ENCODE measurements at regions not wholly inside any gene's neighbourhood (a gene's known extent, or its start where the extent isn't known, plus 50 kb on each side); places are given as distances from the start of the nearest gene placed in this dataset.
"Not testable (repeated sequence)": the region's sequence is repeated elsewhere in the genome, so short reads cannot be mapped to it uniquely, and the experiment has no call there.

GRCh38 chr4:181757910-181758660 lies 485.1 kb upstream of the TENM3 start:
- peak; percentile 9 for DNase-seq

- DNase-seq, result no peak
Measured at GRCh38 chr4:181760560-181760959, 482.6 kb upstream of the TENM3 start.

DNA sequence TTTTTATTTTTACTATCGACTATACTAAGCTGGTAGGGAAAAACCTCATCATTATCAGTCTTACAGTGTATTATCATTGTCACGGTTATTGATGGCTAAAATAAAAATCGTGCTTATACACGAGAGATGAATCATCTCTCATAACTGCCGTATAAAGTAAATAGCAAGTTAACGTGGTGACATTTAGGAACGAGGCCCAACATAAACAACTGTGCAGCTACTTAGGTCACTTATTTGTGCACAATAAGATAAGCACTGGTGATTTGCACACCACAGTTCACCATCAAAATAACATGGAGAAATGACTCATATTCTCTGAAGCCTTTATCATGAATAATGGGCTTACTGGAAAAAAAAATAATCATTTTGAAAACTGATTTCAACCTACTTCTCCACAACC lies 482.0 kb upstream of the TENM3 start:
- no peak for DNase-seq

DNA sequence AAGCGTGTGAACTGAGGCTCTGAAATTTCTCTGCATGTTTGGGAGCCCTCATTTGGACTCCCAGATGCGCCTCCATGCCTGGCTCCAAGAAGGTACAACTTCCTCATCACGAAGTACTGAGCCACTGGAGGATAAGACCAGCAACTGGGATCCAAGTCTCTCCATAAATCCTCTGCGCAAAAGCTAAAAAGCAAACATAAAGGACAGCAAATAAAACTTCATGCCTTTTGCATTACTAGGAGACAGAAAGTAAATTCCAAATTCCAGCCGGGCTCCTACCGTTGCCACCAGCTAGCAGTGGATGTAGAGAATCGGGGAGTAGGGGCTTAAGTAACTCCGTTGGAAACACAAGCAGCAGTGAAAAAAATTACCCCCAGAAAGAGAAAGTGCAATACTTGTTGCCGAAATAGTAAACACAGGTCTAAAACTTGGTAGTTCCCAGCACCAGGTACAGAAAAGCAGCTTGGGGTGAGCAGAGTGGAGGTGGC lies 477.1 kb upstream of the TENM3 start:
- no peak for DNase-seq

GRCh38 chr4:181770971-181771370 lies 472.2 kb upstream of the TENM3 start:
- DNase-seq, result no peak

DNA sequence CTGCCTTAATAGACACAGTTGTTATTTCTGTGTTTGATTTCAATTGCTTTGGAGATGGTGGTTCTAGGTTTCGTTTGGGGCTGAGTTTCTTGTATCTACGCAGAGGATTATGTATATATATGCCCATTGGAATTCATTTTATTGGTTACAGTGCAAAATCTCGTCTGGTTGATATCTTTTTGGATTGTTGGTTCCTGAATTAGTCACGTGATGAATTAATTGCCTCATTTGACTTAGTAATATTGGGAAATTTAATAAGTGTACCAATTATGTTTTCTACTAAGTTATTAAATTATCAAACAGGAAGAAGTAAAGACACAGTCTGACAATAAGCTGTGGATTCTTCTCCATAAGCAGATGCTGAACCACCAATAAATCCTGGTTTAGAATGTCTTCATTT lies 467.9 kb upstream of the TENM3 start:
- no peak for DNase-seq

- no peak for DNase-seq
Measured at GRCh38 chr4:181776264-181777054, 466.7 kb upstream of the TENM3 start.

DNA sequence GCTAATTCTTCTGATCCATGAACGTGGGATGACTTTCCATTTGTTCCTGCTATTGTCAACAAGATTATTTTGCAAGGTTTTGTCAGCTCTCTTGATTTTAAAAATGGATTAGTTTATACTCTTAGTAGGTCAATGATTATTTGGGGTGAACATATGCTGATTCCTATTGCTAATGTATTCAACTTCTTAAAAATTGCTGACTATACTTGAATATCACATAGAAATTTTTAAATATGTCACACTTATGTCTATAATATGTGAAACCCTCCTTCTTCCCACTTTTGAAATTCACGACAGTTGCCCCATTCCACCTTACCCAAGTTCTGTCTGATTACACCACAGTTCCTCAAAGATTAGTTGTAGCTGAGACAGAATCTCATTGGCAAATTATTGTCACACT lies 465.7 kb upstream of the TENM3 start:
- DNase-seq, result no peak

GRCh38 chr4:181784881-181785280 lies 458.3 kb upstream of the TENM3 start:
- DNase-seq, result no peak

DNA sequence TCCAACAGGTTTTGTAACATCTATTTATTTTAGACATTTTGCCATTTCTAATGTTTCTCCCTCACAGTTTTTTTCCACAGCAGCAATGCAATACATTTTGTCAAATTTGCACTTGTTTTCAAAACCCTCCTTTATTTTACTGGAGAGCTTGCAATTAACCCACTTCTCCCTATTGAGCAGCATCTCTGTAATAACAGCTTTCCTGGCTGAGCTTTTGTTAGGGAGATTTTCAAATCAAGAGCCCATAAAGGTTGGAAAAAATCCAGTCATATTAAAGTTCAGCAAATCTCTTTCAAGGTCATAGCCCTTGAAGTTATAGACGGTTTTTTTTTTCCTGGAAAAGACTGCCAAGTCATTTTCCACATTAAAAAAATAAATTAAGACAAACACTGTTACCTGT lies 450.6 kb upstream of the TENM3 start:
- no peak for DNase-seq

DNA sequence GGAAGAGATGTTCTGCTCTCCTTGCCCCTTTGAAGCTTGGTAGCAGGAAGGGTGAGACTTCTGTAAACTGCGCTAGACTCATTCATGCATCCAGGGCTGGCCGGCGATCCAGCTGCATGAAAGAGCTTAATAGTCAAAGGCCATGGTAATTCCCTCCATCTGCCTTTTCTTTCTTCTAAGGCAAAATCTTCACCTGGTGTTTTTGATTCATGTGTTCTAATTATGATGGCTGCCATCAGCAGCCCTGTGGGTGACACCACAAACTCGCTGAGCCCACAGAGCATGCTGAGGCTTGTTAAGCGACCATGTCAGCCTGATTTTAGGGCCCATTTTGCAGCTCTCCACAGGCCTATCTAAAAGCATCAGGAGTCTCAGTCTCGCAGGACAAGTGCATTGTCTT lies 450.1 kb upstream of the TENM3 start:
- no peak for DNase-seq

- DNase-seq, result no peak
Measured at GRCh38 chr4:181796502-181796901, 446.7 kb upstream of the TENM3 start.

DNA sequence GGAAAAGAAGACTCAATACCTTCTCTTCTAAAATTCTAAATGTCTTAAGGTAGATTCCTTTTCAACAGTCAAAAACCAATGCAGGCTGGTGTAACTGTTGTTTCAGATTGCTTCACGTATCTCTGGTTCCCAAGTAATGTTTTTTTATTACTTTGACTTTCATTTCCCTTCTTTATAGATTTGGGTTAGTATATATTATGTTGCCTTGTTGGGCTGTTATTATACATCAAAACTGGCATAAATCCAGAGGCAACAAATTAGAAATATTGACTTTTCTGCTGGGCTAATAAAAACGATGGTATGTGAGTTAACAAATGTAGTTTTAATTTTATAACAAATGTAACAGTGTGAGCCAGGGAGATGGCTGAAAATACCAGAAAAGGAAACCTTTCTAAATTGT lies 444.7 kb upstream of the TENM3 start:
- DNase-seq, result no peak

- DNase-seq, result no peak
Measured at GRCh38 chr4:181799561-181800069, 443.6 kb upstream of the TENM3 start.

DNA sequence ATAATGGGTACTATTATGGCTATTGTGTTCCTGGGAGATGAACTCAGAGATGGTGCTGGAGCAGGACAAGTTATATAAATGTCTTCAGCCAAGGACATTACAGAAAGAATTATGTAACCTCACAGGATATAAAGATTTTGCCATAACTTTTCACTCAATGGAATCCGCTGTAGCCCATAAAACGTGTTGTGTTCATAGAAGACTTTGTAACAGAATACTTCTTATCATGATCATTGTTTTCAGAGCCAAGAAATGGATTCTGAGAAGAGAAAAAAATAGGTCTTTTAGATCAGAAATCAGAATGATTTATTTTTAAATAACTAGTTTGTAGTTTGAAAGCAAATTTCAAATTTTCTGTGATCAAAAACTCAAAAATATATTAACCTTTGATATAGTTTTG lies 441.0 kb upstream of the TENM3 start:
- no peak for DNase-seq

GRCh38 chr4:181807771-181808170 lies 435.4 kb upstream of the TENM3 start:
- DNase-seq, result no peak

- DNase-seq, result no peak
Measured at GRCh38 chr4:181810711-181811110, 432.5 kb upstream of the TENM3 start.

- DNase-seq, result not testable (repeated sequence)
Measured at GRCh38 chr4:181811550-181811949, 431.7 kb upstream of the TENM3 start.

GRCh38 chr4:181819946-181820345 lies 423.3 kb upstream of the TENM3 start:
- DNase-seq, result no peak

DNA sequence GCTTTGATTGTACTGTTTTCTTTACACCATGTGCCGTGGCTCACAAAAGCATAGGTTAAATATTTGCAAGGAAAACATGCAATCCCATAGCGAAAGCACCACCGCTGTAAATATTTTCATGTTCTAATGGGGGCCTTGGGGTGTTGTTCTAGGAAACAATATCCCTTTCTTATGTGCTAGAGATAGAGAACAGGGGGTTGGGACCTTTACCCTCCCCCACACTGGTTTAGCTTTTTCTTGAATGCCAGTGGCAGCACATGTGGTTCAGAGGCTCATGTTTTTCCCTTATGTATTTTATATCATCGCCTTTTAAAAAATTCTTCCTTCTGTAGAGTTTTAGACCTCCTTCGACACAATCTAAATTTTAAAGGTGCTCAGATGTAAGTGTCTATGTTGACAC lies 422.6 kb upstream of the TENM3 start:
- no peak for DNase-seq

DNA sequence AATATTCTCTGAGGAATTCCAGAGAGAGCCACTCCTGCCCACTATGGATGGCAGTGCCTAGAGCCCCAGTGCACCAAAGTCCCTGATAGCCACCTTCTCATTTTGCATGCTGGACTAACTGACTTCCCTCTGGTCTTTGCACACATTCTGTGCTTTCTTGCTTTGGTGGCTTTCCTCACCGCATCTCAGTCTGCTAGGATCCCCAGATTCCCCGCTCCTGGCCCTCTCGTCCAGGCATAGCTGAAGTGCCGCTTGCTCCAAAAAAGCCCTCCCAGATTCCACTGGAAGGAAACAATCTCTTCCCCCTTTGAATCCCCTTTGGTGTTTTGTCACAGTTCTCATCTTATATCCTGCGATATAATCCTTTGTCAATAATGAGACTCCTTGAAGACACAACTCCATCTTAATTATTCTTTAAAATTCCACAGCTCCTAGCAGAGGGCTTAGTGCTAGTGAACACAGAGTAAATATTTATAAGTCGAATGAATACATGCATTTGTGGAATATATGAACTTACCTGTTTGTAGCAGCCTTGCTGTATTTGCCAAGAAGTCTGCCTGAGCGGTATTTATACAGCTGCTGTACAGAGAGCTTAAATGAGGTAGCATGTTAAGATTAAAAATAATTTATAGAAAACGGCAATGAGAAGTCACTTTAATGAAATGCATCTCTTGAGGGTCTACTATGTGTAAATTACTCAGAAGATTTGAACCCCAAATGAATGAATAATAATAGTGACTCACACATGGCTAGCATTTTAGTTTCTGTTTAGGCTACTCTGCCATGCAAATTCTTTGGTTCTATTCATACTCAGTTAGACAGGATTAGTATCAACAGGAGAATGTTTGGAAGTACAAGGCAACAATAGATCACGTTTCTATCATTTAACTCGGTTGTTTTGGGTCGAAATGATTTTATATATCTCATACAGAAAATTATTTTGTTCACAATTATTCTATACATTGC lies 421.9 kb upstream of the TENM3 start:
- DNase-seq, result no peak

DNA sequence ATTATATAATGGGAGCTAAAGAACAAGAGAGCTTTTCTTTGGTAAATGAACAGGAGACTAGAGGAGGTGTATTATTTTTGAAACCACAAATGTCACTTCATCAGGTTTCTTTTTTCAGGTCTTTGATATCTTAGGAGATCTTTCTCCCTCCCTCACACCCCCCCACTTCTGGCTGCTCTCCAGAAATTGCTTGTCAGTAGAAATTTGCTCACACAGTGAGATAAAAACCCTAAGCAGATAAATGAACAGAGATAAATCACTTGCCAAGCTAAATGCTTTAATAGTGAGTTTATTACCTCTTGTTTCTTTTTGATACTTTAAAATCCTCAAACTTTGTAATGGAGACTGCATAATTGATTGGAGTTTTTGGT lies 421.2 kb upstream of the TENM3 start:
- no peak for DNase-seq

DNA sequence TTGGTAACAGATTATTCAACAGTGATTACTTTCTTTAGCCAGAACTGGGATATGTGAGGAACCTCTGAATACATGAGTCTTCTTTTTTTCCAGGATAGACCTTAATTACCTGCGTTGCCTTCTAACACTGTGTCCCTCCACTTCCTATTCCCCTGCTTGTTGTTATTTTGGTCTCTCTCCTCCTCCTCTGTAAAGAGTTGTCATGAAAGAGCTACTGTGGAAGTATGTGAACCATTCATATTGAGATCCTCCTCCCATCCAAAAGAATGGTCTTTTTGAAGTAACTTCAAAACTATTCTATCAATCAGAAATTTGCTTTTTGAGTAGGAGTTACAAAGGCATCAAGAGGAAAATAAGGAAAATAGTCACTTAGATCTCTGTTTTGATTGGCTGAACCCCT lies 420.0 kb upstream of the TENM3 start:
- DNase-seq, result no peak
